ENCODE measurements at regions not wholly inside any gene's neighbourhood (a gene's known extent, or its start where the extent isn't known, plus 50 kb on each side); places are given as distances from the start of the nearest gene placed in this dataset.
"Not testable (repeated sequence)": the region's sequence is repeated elsewhere in the genome, so short reads cannot be mapped to it uniquely, and the experiment has no call there.

- H3K36me3 Mint-ChIP-seq (ENCODE audit: low read depth); DNase-seq; H3K27ac Mint-ChIP-seq; ATAC-seq (ENCODE audit: poor library complexity); H3K9me3 ChIP-seq (ENCODE audit: control insufficient read depth in 1 of 2, insufficient read depth in 1 of 2, low read length in 2 of 2); intact Hi-C loops (cut with DNase I, micrococcal nuclease); H3K9me3 Mint-ChIP-seq; H3K4me3 Mint-ChIP-seq; CTCF ChIA-PET; H3K27me3 Mint-ChIP-seq; H3K4me1 Mint-ChIP-seq (ENCODE audit: low read depth); H3K4me3 ChIP-seq (ENCODE audit: low read length); H3K27ac ChIP-seq (ENCODE audit: low read depth in 1 of 2, low read length in 2 of 2); H3K36me3 ChIP-seq (ENCODE audit: insufficient read depth, low read length); H3K27me3 ChIP-seq (ENCODE audit: control insufficient read depth in 1 of 2, insufficient read depth in 2 of 2, low read length in 2 of 2); POLR2A ChIA-PET; H3K4me1 ChIP-seq (ENCODE audit: insufficient read depth, low read length): not testable (repeated sequence)
Measured at GRCh38 chr16:32861476-32862201, 185.7 kb upstream of the TP53TG3 start.

DNA sequence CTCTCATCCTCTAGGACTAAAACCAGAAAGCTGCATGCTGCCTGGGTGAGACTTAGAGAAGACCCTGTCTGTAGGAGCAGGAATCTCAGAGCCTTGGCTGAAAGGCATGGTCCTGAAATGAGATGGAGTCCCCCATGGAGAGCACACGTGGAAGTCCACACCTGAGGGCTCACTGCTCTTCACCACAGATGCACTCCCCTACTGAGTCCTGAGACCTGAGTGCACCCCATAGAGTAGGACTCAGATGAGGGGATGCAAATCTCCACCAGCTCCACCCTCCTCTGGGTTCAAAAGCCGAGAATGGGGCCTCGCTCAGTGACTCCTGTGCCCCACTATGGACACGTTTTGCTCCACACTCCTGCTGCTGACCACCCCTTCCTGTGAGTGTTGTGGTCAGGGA is 171.4 kb upstream of the TP53TG3 start:
- H3K4me3 ChIP-seq (ENCODE audit: low read length); DNase-seq; H3K9me3 Mint-ChIP-seq; H3K27me3 ChIP-seq (ENCODE audit: control insufficient read depth in 1 of 2, insufficient read depth in 2 of 2, low read length in 2 of 2); intact Hi-C loops (cut with DNase I, micrococcal nuclease); H3K9me3 ChIP-seq (ENCODE audit: control insufficient read depth in 1 of 2, insufficient read depth in 1 of 2, low read length in 2 of 2); H3K36me3 Mint-ChIP-seq (ENCODE audit: low read depth); ATAC-seq (ENCODE audit: poor library complexity); H3K4me3 Mint-ChIP-seq; H3K4me1 Mint-ChIP-seq (ENCODE audit: low read depth); CTCF ChIA-PET; H3K36me3 ChIP-seq (ENCODE audit: insufficient read depth, low read length); H3K27me3 Mint-ChIP-seq; H3K27ac ChIP-seq (ENCODE audit: low read depth in 1 of 2, low read length in 2 of 2); H3K27ac Mint-ChIP-seq; H3K4me1 ChIP-seq (ENCODE audit: insufficient read depth, low read length); POLR2A ChIA-PET: not testable (repeated sequence)

- H3K4me1 ChIP-seq (ENCODE audit: insufficient read depth, low read length); H3K36me3 Mint-ChIP-seq (ENCODE audit: low read depth); ATAC-seq (ENCODE audit: poor library complexity); intact Hi-C loops (cut with DNase I, micrococcal nuclease); H3K36me3 ChIP-seq (ENCODE audit: insufficient read depth, low read length); H3K4me3 Mint-ChIP-seq; H3K27ac Mint-ChIP-seq; H3K9me3 Mint-ChIP-seq; H3K27me3 Mint-ChIP-seq; H3K4me1 Mint-ChIP-seq (ENCODE audit: low read depth); POLR2A ChIA-PET; H3K4me3 ChIP-seq (ENCODE audit: low read length); H3K27ac ChIP-seq (ENCODE audit: low read depth in 1 of 2, low read length in 2 of 2); H3K9me3 ChIP-seq (ENCODE audit: control insufficient read depth in 1 of 2, insufficient read depth in 1 of 2, low read length in 2 of 2); DNase-seq; CTCF ChIA-PET; H3K27me3 ChIP-seq (ENCODE audit: control insufficient read depth in 1 of 2, insufficient read depth in 2 of 2, low read length in 2 of 2): not testable (repeated sequence)
Measured at GRCh38 chr16:32845572-32845971, 169.6 kb upstream of the TP53TG3 start.

- H3K27me3 Mint-ChIP-seq; H3K4me3 Mint-ChIP-seq; H3K4me1 Mint-ChIP-seq (ENCODE audit: low read depth); intact Hi-C loops (cut with DNase I, micrococcal nuclease); H3K4me3 ChIP-seq (ENCODE audit: low read length); H3K27ac Mint-ChIP-seq; H3K4me1 ChIP-seq (ENCODE audit: insufficient read depth, low read length); H3K36me3 Mint-ChIP-seq (ENCODE audit: low read depth); H3K27ac ChIP-seq (ENCODE audit: low read depth in 1 of 2, low read length in 2 of 2); CTCF ChIA-PET; DNase-seq; H3K27me3 ChIP-seq (ENCODE audit: control insufficient read depth in 1 of 2, insufficient read depth in 2 of 2, low read length in 2 of 2); H3K9me3 Mint-ChIP-seq; H3K9me3 ChIP-seq (ENCODE audit: control insufficient read depth in 1 of 2, insufficient read depth in 1 of 2, low read length in 2 of 2); ATAC-seq (ENCODE audit: poor library complexity); POLR2A ChIA-PET; H3K36me3 ChIP-seq (ENCODE audit: insufficient read depth, low read length): not testable (repeated sequence)
Measured at GRCh38 chr16:32842844-32843243, 166.9 kb upstream of the TP53TG3 start.

DNA sequence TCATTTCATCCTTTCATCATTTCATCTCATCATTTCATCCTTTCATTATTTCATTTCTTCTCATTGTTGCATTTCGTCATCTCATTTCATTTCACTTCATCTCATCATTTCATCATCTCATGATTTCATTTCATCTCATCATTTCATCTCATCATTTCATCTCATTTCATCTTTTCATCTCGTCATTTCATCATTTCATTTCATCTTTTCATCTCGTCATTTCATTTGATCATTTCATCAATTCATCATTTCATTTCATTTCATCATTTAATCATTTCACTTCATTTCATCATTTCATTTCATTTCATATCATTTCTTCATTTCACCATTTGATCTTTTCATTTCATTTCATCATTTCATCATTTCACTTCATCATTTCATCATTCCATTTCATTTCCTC is 131.3 kb upstream of the TP53TG3 start:
- H3K27me3 Mint-ChIP-seq; H3K27ac Mint-ChIP-seq; H3K27me3 ChIP-seq (ENCODE audit: control insufficient read depth in 1 of 2, insufficient read depth in 2 of 2, low read length in 2 of 2); H3K36me3 Mint-ChIP-seq (ENCODE audit: low read depth); H3K4me3 ChIP-seq (ENCODE audit: low read length); H3K27ac ChIP-seq (ENCODE audit: low read depth in 1 of 2, low read length in 2 of 2); H3K36me3 ChIP-seq (ENCODE audit: insufficient read depth, low read length); H3K4me3 Mint-ChIP-seq; DNase-seq; POLR2A ChIA-PET; H3K9me3 Mint-ChIP-seq; H3K4me1 Mint-ChIP-seq (ENCODE audit: low read depth); intact Hi-C loops (cut with DNase I, micrococcal nuclease); H3K4me1 ChIP-seq (ENCODE audit: insufficient read depth, low read length); H3K9me3 ChIP-seq (ENCODE audit: control insufficient read depth in 1 of 2, insufficient read depth in 1 of 2, low read length in 2 of 2); ATAC-seq (ENCODE audit: poor library complexity); CTCF ChIA-PET: not testable (repeated sequence)

DNA sequence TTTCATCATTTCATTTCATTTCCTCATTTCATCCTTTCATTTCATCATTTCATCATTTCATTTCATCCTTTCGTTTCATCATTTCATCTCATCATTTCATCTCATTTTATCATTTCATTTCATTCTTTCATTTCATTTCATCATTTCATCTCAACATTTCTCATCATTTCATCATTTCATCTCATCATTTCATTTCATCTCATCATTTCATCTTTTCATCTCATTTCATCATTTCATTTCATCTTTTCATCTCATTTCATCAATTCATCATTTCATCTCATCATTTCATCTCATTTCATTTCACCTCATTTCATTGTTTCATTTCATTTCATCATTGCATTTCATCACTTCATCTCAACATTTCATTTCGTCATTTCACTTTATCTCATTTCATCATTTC is 129.7 kb upstream of the TP53TG3 start:
- H3K27me3 ChIP-seq (ENCODE audit: control insufficient read depth in 1 of 2, insufficient read depth in 2 of 2, low read length in 2 of 2); H3K27me3 Mint-ChIP-seq; ATAC-seq (ENCODE audit: poor library complexity); H3K36me3 Mint-ChIP-seq (ENCODE audit: low read depth); H3K4me3 ChIP-seq (ENCODE audit: low read length); H3K4me1 Mint-ChIP-seq (ENCODE audit: low read depth); POLR2A ChIA-PET; H3K36me3 ChIP-seq (ENCODE audit: insufficient read depth, low read length); intact Hi-C loops (cut with DNase I, micrococcal nuclease); DNase-seq; H3K27ac Mint-ChIP-seq; H3K4me1 ChIP-seq (ENCODE audit: insufficient read depth, low read length); H3K9me3 Mint-ChIP-seq; H3K27ac ChIP-seq (ENCODE audit: low read depth in 1 of 2, low read length in 2 of 2); H3K4me3 Mint-ChIP-seq; CTCF ChIA-PET; H3K9me3 ChIP-seq (ENCODE audit: control insufficient read depth in 1 of 2, insufficient read depth in 1 of 2, low read length in 2 of 2): not testable (repeated sequence)

Measured in CD4-positive, alpha-beta T cell (primary cell).